IPS-NIHi7 (cell line): ENCODE measurements at regions not wholly inside any gene's neighbourhood (a gene's known extent, or its start where the extent isn't known, plus 50 kb on each side); places are given as distances from the start of the nearest gene placed in this dataset.
"Not testable (repeated sequence)": the region's sequence is repeated elsewhere in the genome, so short reads cannot be mapped to it uniquely, and the experiment has no call there.

ENCODE experiments used
- DNase-seq: peaks from one replicate; pipeline ENCODE4 v3.0.0; 2012; ENCODE audit warnings: mixed read lengths; ENCODE audit errors: extremely low spot score

DNA sequence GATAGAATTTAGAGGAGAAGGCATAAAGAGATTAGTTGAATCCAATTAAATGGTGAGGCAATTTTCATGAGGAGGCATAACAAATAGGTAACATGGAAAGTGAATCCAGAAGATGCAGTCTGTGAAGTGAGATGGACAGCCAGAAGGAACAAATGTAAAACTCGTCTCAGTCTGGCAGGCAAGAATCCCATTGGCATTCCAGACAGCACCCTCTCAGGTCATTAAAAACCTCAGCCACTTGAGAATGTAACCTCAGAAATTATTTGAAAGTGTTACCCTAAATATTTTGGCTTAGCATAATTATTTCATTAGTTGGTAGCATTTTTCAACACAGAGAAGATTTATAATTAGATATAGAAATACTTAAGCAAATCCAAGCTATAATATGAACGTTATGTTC lies 342.3 kb downstream of the LRRC3B start:
- no peak for DNase-seq

- no peak for DNase-seq
These were observed 344.9 kb downstream of the LRRC3B start for GRCh38 chr3:26967501-26967900.

DNA sequence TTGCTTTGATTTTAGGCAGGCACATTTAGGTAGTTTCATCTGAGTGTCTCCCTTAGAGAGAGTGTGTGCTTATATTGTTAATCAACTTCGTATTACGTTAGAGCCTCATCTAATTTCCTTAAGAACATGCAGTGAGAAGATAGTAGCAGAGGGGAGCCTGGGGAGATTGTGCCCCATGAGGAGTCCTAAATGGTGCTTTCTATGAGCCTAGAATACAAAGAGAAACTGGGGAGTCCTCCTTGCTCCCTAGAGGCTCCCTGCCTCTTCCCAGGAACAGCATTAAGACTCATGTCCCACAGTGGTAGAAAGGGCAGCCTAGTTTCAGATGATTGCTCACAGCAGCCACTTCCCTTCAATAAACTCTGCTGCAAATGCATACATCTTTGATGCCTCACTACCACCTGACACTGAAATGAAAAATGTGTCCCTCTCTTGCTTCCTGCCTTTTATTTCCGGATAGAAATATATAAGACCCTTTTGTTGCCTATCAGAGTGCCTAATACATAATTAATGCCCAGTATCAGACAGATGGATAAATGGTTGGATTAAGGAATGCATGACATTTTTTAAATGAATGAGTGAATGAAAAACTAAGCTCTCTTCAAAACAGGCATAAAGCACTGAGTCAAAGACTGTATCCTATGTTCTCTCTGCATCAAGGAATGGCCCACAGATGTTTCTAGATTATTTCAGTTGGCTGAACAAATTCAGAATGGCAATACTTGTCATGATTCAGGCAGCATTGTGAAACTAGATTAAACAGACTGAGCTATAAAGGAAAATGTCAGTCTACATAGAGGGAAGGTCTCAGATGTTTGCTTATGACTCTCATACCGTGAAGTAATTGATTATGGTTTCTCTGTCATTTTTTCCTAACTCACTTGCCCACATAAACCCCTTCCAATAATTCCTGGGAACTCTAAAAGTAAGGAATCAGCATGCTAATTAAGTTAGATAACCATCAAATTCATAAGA lies 362.1 kb downstream of the LRRC3B start:
- no peak for DNase-seq

- DNase-seq = no peak
These were observed 366.5 kb downstream of the LRRC3B start for GRCh38 chr3:26989037-26989436.

DNA sequence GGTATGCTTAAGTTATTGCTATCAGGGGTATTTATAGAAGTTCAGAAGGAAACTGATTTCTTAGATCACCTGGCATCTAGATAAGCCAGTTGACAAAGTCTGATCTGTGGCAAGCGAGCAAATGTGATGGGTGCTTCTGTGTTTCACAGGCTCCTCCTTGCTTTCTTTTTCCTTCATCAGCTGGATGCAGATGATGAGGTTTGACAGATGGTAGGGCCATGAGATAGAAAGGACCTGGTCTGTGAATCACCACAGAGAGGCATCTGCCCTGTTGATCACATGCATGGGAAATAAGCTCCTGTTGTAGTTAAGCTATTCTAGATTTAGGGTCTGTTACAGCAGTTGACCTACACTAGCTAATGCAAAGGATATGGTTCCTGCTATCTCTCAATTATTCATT lies 372.0 kb downstream of the NEK10 start:
- no peak for DNase-seq

- no peak for DNase-seq
These were observed 358.3 kb downstream of the NEK10 start for GRCh38 chr3:27010834-27011233.

- DNase-seq = peak; percentile 59
These were observed 347.0 kb downstream of the NEK10 start for GRCh38 chr3:27022096-27022761.

DNA sequence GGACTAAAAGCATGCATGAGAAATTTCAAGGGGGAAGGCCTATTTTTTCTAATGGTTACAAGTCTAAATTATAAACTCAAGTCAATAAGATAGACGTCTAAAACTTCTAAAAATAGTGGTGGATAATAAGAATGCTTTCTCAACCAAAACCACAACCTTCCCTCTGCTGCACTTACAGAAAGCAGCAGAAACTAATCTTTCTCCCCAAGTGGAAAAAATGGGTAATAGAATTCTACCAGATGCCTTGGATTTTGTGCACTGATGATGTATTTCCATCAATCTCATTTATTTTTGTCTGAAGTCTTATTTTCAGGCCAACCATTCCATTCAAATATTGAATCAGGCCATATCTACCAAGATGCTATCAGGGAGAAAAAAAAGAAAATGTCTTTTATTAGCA lies 344.7 kb downstream of the NEK10 start:
- DNase-seq = no peak

- peak; percentile 21 for DNase-seq
These were observed 343.5 kb downstream of the NEK10 start for GRCh38 chr3:27025718-27026117.

DNA sequence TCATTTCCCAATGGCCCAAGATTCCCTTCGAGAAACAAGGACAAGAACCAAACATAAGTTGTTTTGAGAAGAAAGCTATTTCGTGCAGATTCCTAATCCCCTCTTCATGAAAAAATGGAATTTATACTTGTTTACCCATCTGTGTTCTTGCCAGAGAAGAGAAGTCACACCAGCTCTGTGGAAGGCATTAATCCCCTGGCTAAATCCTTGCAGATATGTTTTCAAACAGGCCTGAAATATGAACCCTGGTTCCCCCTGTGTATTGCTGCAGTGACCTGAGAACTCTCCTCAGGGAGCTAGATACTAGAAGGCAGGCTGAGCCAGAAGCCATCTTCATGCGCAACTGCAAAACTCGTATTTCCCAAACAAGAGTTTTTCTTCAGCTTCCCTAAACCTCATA lies 337.7 kb downstream of the NEK10 start:
- no peak for DNase-seq

DNA sequence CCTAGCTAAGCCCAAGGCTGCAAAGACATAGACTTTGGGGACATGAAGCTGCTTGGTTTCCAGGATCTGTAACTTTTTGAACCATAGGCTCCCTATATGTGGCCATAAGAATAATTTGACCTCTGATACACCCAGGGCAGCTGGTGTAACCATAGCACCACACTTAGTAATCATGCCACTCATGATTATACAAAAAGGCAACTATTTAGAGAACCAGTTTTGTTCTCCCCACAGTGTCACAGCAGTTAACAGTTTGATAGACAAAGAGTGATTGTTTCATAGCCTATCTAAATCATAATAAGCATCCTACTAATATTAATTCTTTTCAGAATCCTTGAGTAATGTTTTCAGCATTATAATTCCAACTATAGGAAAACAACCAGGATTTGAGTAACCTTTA lies 334.9 kb downstream of the NEK10 start:
- no peak for DNase-seq

- DNase-seq = no peak
These were observed 328.5 kb downstream of the NEK10 start for GRCh38 chr3:27040674-27041073.

- DNase-seq = not testable (repeated sequence)
These were observed 326.6 kb downstream of the NEK10 start for GRCh38 chr3:27042541-27042940.

DNA sequence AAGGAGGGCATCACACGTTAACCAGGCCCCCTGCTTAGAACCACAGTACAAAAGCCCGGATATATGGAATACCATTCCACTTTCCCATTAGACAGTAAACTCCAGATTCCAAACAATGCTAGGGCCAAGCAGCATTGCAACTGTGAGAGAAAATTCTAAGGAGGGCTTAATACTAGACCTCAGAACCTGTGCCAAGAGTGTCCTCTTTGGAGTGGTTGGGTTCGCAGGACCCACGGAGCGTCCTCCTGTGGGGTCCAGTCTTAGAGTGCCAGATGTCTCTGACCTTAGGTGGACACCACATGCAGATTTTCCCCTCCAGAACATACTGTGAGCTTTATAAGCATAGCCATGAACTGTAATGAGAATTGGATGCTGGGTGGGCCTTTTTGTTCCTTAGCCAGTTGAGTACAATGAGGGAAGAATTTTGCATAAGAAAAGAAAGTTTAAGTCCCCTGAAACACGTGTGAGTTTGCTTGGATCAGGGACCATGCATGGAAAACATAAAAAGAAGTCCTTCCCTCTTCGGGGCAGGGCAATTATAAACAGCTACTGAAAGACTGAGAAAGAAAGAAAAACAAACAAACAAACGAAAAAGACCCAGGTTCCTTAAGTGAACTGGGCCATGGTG lies 325.7 kb downstream of the NEK10 start:
- DNase-seq = no peak

GRCh38 chr3:27044931-27045481 lies 324.2 kb downstream of the NEK10 start:
- DNase-seq = no peak

GRCh38 chr3:27046351-27046750 lies 322.8 kb downstream of the NEK10 start:
- DNase-seq = peak; percentile 16

- DNase-seq = no peak
These were observed 319.4 kb downstream of the NEK10 start for GRCh38 chr3:27049792-27050191.

DNA sequence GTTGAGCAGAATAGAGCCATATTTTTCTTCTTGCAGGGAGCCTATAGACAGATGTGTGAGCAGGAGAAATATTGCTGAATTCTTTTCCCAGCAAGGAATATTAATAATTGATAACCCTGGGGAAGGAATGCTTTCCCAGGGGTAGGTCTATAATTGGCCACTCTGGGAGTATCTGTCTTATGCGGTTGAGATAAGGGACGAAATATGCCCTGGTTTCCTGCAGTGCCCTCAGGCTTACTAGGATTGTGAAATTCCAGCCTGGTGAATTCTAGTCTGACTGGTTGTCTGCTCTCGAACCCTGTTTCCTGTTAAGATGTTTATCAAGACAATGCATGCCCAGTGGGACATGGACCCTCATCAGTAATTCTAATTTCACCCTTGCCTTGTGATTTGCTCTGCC lies 317.7 kb downstream of the NEK10 start:
- DNase-seq = not testable (repeated sequence)

- DNase-seq = no peak
These were observed 312.9 kb downstream of the NEK10 start for GRCh38 chr3:27056326-27056725.

GRCh38 chr3:27059489-27059888 lies 309.7 kb downstream of the NEK10 start:
- DNase-seq = no peak
